Fibroblast of lung (primary cell): ENCODE measurements at regions not wholly inside any gene's neighbourhood (a gene's known extent, or its start where the extent isn't known, plus 50 kb on each side); places are given as distances from the start of the nearest gene placed in this dataset.

Source experiments
- CTCF ChIP-seq, 2 donors: IDR thresholded peaks in 1 of 2; conservative IDR thresholded peaks in 1 of 2; 1 replicate in 1 of 2; 2 replicates in 1 of 2; pipeline ENCODE4 v1.5.1; 2011 to 2012; ENCODE audit warnings: low read length in 2 of 2, control low read depth in 1 of 2, inconsistent platforms in 1 of 2, low read depth in 1 of 2, mild to moderate bottlenecking in 1 of 2
- EZH2 ChIP-seq: IDR thresholded peaks from 2 replicates; pipeline ENCODE4 v1.5.1; 2012; ENCODE audit warnings: low read length, control low read depth, mild to moderate bottlenecking; ENCODE audit errors: missing control alignments

GRCh38 chr2:45323344-45323743, 287.7 kb downstream of the SRBD1 start:
- TF ChIP-seq CTCF (conservative IDR thresholded peaks at IDR 0.05 in 1 of 2, IDR thresholded peaks at IDR 0.05 in 1 of 2; ENCODE audit: low read depth in 1 of 2, low read length in 2 of 2) = no peak
- TF ChIP-seq EZH2 = no peak
